Mononuclear cell (primary cell): ENCODE measurements at regions not wholly inside any gene's neighbourhood (a gene's known extent, or its start where the extent isn't known, plus 50 kb on each side); places are given as distances from the start of the nearest gene placed in this dataset.

ENCODE experiments used
- H3K27me3 ChIP-seq: 2 replicates; pipeline ENCODE4 v1.6.0; 2011; ENCODE audit warnings: low read length, control low read depth; ENCODE audit not compliant: insufficient read depth
- H3K4me1 ChIP-seq: 2 replicates; pipeline ENCODE4 v1.5.1; 2011; ENCODE audit warnings: mild to moderate bottlenecking, low read length, control low read depth; ENCODE audit not compliant: insufficient read depth
- H3K4me3 ChIP-seq: 2 replicates; pipeline ENCODE4 v1.5.1; 2011; ENCODE audit warnings: mild to moderate bottlenecking, low read length, moderate library complexity
- H3K9me3 ChIP-seq: 2 replicates; pipeline ENCODE4 v1.5.1; 2011; ENCODE audit warnings: low read depth, mild to moderate bottlenecking, control low read depth, low read length

DNA sequence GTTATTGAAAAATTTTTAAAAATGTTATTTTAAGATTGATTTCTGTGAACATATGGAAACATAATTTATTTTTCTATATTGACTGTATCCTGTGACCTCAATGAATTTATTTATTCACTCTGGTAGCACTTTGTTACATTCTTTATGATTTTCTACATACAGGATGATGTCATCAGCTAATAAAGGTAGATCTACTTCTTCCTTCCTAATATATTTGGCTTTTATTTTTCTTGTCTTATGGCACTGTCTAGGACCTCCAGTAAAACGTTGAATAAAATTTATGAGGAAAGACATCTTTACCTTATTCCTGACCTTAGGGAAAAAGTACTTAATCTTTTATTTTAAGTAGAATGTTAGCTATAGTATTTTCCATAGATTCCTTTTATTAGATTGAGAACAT is 78.8 kb upstream of the MAF start:
- Histone ChIP-seq H3K27me3 (no peaks in the 10 kb centered on the region), H3K4me3 (no peak overlapping the region), H3K4me1 (no peaks in the 10 kb centered on the region), H3K9me3 (no peaks in the 10 kb centered on the region)

DNA sequence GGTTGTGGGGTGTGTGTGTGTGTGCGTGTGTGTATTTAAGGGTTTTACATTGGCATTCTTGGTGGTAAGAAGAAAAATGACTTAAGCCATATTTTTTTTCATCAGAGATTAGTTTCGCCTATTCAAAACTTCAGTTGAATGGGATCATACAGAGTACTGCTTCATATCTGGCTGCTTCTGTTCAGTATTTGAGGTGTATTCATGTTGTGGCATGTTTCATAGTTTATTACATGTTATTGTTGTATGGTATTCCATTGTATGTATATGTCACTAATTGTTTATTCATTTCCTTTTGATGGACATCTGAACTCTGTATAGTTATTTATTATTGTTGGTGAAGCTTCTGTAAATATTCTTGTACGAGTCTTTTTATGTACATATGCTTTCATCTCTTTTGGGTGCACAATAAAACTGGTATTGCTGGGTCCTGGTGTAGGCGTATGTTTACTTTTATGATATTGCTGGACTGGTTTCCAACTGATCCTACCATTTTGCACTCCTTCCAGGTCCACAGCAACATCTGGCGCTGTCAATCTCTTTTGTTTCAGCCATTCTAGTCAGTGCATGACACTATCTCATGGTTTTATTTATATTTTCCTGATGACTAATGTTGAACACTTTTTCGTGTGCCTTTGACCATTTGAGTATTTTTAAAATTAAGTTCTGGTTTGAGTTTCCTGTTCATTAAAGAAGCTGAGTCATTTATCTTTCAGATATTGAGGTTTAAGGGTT is 77.4 kb upstream of the MAF start:
- H3K27me3 ChIP-seq = no peaks in the 10 kb centered on the region
- no peaks in the 10 kb centered on the region for H3K4me1 ChIP-seq
- no peaks in the 10 kb centered on the region for H3K9me3 ChIP-seq
- H3K4me3 ChIP-seq = no peak overlapping the region

DNA sequence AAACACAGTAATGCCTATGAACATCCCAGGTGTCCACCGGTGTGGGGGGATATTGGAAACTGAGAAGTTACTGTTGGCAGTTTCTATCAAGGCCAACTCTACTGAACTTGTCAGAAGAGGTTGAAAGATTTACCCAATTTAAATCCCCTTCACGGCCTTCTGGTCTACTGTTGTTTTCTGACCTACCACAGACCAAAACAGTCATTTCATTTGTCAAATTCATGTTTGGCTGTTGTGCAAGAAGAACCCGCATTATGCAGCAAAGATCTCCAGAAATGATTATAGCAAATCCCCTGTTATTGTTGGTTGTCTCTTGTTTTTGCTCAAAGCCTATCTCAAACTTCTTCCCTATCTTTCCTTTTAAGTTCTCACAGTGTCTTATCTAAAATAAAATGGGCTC is 73.1 kb upstream of the MAF start:
- H3K9me3 ChIP-seq = no peaks in the 10 kb centered on the region
- no peaks in the 10 kb centered on the region for H3K4me1 ChIP-seq
- H3K4me3 ChIP-seq = no peak overlapping the region
- no peaks in the 10 kb centered on the region for H3K27me3 ChIP-seq

DNA sequence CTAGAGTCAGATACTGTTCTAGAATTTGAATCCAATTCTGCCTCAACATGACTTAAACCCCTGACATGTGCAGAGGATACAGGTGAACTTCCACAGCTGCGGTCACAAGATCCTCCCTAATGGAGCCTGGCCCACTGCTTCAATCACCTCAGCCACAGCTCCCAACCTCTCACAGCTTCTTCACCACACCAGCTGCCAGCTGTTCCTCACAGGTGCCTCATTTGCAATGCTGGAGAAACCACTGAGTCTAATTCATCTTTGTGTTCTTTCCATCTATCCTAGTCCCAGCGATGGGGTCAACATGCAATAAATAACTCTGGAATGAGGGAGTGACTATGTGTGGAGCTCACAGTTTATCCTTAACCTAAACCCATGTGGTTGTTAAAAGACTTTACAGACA is 72.0 kb upstream of the MAF start:
- no peaks in the 10 kb centered on the region for H3K4me1 ChIP-seq
- no peaks in the 10 kb centered on the region for H3K27me3 ChIP-seq
- H3K4me3 ChIP-seq = no peak overlapping the region
- H3K9me3 ChIP-seq = no peaks in the 10 kb centered on the region

DNA sequence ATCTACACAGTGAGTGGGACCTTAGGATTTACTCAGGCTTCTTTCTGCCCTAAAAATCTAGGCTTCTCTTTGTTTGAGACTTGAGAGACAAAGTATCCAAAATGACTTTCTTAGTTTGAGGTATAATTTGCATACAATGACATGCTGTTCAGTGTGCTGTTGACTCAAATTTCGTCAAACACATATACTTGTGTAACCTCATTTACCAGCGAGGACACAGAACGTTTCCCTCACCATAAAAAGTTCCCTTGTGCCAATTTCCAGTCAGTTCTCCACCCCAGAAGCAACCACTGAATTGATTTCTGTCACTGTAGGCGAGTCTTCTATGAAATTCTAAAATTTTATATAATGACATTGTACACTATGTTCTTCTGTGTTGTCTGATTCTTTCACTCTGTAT is 68.0 kb upstream of the MAF start:
- Histone ChIP-seq H3K4me3 (no peak overlapping the region), H3K4me1 (no peaks in the 10 kb centered on the region)

DNA sequence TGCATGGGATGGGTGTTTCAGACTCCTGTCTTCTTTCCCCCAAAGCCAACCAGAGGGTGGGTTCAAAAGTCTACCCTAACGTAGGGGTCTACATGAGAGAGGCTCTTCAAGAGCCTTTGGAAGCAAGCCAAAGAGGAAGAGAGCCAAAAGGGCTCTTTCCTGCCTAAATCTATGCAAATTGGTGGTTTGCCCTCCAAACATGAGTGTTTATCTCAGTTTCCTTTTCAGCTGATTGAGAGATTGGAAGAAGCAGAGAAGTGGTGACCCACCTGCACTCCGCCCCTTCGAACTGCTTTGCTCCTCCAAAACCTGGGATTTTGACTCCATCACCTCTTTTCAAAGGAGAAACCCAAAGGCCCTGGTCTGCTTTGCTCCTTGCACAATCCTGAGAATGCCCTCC is 65.4 kb upstream of the MAF start:
- Histone ChIP-seq H3K4me3 (no peak overlapping the region), H3K4me1 (no peaks in the 10 kb centered on the region), H3K9me3 (no peaks in the 10 kb centered on the region), H3K27me3 (no peaks in the 10 kb centered on the region)

More for the DNA sequence above, 68.0 kb upstream of the MAF start:
- no peaks in the 10 kb centered on the region for H3K9me3 ChIP-seq
- H3K27me3 ChIP-seq = no peaks in the 10 kb centered on the region

DNA sequence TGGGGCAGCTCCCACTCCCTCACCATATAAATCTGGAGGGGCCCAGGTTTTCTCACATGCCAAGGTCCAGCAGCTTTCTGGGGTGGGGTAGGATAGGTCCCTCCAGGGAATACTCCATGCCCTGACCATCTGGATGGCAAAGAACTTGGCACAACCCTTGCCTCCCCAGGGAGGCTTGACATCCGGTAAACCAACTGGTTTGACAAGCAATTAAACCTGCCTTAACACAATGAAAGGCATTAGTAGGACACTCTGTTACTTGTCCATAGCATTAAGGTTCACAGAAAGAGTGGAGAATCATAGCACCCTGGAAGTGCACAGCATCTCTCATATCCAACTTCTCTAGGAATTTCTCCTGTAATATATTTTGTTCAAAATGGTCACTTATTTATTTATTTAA is 63.9 kb upstream of the MAF start:
- H3K27me3 ChIP-seq = no peaks in the 10 kb centered on the region
- H3K4me3 ChIP-seq = no peak overlapping the region
- no peaks in the 10 kb centered on the region for H3K9me3 ChIP-seq
- H3K4me1 ChIP-seq = no peaks in the 10 kb centered on the region

DNA sequence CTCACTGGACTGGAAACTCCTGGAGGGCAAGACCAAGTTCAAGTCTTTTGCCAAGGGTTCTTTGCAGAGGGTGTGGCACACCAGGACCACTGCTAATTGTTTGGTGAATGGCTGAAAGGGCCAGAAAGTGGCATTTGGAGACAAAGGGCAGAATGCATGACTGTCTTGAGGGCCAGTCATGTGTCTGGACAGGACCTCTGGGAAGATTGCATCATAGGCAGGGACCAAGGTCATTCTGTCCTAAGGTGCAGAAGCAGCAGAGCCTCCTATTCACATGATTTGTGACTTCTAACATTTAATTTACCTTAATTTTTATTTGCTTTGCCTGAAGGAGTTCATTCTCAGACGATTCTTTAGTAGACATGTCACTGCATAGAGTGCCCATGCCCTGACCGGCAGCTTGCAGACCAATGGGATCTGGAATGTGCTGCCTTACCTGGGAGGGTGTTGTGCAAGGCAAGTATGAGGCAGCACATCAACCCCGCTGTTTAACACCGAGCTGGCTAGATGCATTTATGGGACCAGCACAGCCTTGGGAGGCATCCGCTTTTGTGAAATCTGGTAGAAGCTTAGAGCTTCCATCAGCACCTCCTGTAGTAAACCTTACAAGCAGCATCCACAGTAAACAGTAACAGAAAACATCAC is 62.3 kb upstream of the MAF start:
- Histone ChIP-seq H3K4me3 (no peak overlapping the region), H3K4me1 (no peaks in the 10 kb centered on the region), H3K27me3 (no peaks in the 10 kb centered on the region), H3K9me3 (no peaks in the 10 kb centered on the region)

DNA sequence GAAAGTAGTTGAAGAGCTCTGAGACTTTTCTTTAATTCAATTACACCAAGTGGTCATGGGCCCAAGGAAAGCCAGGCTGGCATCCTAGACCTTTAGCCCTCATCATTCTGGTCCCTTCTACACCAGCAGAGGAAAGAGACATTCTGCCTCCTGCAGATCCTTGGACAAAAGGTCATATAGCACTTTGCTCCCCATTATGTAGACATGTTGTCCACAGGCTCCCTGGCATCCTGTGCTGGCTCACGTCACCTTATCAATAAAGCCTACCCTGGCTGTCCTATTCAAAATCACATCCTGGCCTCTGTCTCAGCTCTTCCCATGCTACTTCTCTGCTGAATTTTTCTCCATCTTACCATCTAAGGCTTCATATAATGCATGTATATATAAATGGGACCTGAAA is 61.6 kb upstream of the MAF start:
- no peaks in the 10 kb centered on the region for H3K4me1 ChIP-seq
- no peak overlapping the region for H3K4me3 ChIP-seq
- no peaks in the 10 kb centered on the region for H3K9me3 ChIP-seq
- H3K27me3 ChIP-seq = no peaks in the 10 kb centered on the region

DNA sequence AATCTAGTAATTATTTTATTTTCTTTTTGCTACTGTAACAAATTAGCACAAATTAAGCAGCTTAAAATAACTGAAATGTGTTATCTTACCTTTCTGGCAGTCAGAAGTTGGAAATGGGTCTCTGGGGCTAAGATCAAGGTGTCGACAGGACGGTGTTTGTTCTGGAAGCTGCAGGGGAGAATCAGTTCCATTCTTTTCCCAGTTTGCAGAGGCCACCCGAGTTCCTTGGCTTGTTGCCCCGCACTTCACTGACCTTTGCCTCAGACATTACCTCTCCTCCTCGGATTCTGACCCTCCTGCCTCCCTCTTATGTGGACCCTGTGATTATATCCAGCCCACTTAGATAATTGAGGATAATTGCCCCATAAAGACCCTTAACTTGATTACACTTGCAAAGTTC is 61.0 kb upstream of the MAF start:
- Histone ChIP-seq H3K27me3 (no peaks in the 10 kb centered on the region), H3K4me1 (no peaks in the 10 kb centered on the region), H3K9me3 (no peaks in the 10 kb centered on the region), H3K4me3 (no peak overlapping the region)

DNA sequence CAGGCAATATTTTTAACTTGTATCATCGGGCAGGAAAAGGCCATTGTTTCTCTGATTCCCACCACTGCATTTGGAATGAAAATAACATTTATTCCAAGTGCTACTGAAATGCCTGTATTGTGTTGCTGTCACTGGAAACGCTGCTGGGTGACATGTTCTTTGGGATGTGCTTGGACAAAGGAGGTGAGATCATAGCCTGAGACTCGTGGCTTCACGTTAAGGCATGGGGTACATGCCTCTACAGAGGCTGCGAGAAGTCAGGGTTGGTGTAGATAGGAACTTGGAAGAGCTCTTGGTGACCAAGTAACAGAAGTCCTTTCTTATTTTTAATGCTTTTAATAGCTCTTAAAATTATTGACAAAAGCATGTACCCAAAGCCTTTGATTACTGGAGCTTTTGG is 58.8 kb upstream of the MAF start:
- Histone ChIP-seq H3K4me3 (no peak overlapping the region), H3K27me3 (no peaks in the 10 kb centered on the region), H3K4me1 (no peaks in the 10 kb centered on the region), H3K9me3 (no peaks in the 10 kb centered on the region)

DNA sequence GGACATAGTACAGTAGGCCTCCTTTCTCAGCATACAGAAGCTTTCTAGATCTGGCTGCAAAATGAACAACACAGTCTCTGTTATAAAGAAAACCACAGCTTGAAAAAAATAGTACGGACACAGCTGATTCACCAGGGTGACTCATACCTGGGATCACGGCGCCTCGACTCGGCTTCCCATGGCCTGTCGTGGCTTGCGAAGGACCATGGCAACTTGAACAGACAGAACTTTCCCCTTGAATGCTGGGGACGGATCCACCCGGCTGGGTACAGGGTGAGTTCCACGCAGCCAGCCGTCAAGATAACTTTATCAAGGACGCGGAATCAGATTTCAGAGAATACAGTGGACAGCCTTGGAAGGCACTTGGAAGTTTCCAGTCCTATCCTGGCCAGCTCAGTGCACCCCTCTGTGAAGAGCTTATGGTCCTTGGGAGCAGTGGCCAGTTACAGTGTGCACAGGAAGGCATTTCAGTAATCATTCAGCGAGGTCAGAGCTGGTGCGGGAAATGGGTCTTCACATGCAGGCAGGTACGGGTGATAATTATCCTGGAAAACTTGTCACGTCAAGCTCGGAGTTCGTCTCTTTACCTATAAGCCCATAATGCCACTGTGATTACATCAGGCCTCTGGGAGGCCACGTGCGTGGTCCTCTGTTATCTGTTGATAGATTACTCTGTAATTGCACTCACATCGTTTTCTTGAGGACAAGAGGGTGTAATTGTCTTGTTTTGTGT is 57.9 kb upstream of the MAF start:
- Histone ChIP-seq H3K27me3 (no peaks in the 10 kb centered on the region), H3K4me3 (no peak overlapping the region)

DNA sequence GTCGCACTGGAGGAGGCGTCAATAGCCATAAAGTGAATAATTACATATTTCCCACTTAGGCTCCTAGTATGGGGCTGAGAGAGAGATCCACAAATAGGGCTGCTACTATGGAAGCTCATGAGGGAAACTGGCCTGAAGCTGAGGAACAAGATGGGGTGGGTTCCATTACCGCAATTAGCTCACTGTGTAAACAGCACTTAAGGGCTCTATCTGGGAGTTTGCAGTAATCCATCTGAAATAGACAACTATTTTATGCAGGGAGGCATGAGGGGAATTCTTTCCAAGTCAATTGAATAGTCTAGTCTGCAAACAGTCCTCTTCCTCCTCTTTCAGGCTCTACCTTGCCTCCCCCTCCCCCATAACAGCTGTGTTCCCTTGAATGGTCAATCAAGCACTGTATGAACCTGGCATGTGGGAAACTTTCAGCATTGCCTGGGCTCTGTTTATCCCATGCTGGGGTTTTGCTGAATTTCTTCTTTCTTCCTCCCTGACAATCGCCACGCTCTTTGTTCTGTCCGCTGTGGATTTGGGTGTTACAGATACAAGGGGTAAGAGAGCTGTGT is 56.1 kb upstream of the MAF start:
- H3K9me3 ChIP-seq = no peaks in the 10 kb centered on the region

More for the DNA sequence above, 57.9 kb upstream of the MAF start:
- Histone ChIP-seq H3K9me3 (no peaks in the 10 kb centered on the region), H3K4me1 (no peaks in the 10 kb centered on the region)

DNA sequence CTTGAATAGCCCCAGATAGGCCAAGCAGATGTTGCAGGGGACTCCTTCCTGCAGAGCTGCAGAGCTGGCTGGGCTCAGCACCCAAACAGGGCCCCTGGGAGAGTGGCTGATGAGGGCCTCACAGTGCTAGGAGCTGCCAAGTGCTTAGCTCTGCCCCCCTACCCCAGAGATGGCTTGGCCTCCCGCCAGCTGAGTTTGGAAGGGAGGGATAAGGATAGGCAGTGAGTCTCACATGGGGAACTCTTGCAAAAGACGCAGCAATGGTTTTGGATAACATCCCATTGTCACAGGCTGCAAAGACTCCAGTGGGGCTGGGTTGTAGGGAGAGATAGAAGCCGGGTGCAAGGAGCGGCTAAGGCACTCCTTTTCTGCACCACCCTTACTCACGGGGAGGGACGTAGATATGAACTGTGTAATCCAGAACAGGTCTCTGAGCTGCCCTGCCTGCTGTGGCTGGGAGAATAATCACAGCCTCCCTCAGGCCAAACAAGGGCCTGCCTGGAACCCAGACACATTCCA is 52.9 kb upstream of the MAF start:
- no peaks in the 10 kb centered on the region for H3K4me1 ChIP-seq
- no peak overlapping the region for H3K4me3 ChIP-seq
- H3K27me3 ChIP-seq = no peaks in the 10 kb centered on the region
- H3K9me3 ChIP-seq = no peaks in the 10 kb centered on the region

More for the DNA sequence above, 56.1 kb upstream of the MAF start:
- no peak overlapping the region for H3K4me3 ChIP-seq
- no peaks in the 10 kb centered on the region for H3K4me1 ChIP-seq
- H3K27me3 ChIP-seq = no peaks in the 10 kb centered on the region

DNA sequence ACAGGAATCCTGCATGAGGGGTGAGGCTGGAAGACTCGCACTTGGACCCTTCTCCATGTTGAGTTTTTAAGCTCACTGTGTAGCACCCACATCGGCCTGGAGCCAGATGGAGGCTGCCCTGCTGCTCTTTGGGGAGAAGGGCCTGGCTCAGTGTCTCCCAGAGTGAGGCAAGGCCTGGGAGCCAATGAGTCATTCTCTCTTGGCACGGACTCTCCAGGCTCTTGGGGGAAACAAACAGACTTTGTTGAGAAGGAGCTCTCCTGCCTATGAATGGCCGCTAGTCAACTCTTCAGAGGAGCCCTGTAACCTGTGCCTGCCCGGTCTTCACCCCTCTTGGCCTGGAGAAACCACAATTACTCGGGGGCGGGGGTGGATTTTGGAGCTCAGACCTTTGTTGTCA is 50.8 kb upstream of the MAF start:
- no peaks in the 10 kb centered on the region for H3K27me3 ChIP-seq
- H3K9me3 ChIP-seq = no peaks in the 10 kb centered on the region
- no peaks in the 10 kb centered on the region for H3K4me1 ChIP-seq
- no peak overlapping the region for H3K4me3 ChIP-seq
